Stimulated activated CD4-positive, alpha-beta T cell treated with anti-CD3 and anti-CD28 coated beads, Interleukin-1b, Interleukin-23, amount 100 ng/mL, for 1 hour (primary cell): ENCODE measurements at regions not wholly inside any gene's neighbourhood (a gene's known extent, or its start where the extent isn't known, plus 50 kb on each side); places are given as distances from the start of the nearest gene placed in this dataset.

Experiments
- DNase-seq, 2 donors: peaks; one replicate each; pipeline ENCODE4 v3.0.0-alpha.2; 2020; ENCODE audit warnings: low read depth in 2 of 2

- no peak for DNase-seq
Measured at GRCh38 chr12:11568155-11568761, 81.2 kb upstream of the ETV6 start.

- DNase-seq = no peak
Measured at GRCh38 chr12:11568762-11569478, 80.6 kb upstream of the ETV6 start.

GRCh38 chr12:11569716-11570115 lies 79.8 kb upstream of the ETV6 start:
- no peak for DNase-seq

- no peak for DNase-seq
Measured at GRCh38 chr12:11573880-11574279, 75.6 kb upstream of the ETV6 start.

- no peak for DNase-seq
Measured at GRCh38 chr12:11576104-11576503, 73.4 kb upstream of the ETV6 start.

GRCh38 chr12:11577658-11578260 lies 71.7 kb upstream of the ETV6 start:
- DNase-seq = no peak

- DNase-seq = no peak
Measured at GRCh38 chr12:11578461-11578993, 70.9 kb upstream of the ETV6 start.

- DNase-seq = no peak
Measured at GRCh38 chr12:11580125-11580751, 69.2 kb upstream of the ETV6 start.

- peak; percentile 29 to 50 for DNase-seq
Measured at GRCh38 chr12:11581179-11581755, 68.2 kb upstream of the ETV6 start.

GRCh38 chr12:11584221-11584855 lies 65.1 kb upstream of the ETV6 start:
- no peak for DNase-seq

- no peak for DNase-seq
Measured at GRCh38 chr12:11592484-11592883, 57.0 kb upstream of the ETV6 start.

- no peak for DNase-seq
Measured at GRCh38 chr12:11593013-11593412, 56.5 kb upstream of the ETV6 start.

GRCh38 chr12:11595080-11595479 lies 54.4 kb upstream of the ETV6 start:
- no peak for DNase-seq

- no peak for DNase-seq
Measured at GRCh38 chr12:11596141-11596540, 53.3 kb upstream of the ETV6 start.

- no peak for DNase-seq
Measured at GRCh38 chr12:11598900-11599299, 50.6 kb upstream of the ETV6 start.
